ENCODE measurements at regions not wholly inside any gene's neighbourhood (a gene's known extent, or its start where the extent isn't known, plus 50 kb on each side); places are given as distances from the start of the nearest gene placed in this dataset.

GRCh38 chr13:58823701-58824100 is 1192.2 kb downstream of the PCDH17 start:
- no peak for TF ChIP-seq EZH2phosphoT487 (IDR thresholded peaks at IDR 0.05; ENCODE audit: borderline replicate concordance, low read length)
- no peak for TF ChIP-seq CTCF (IDR thresholded peaks at IDR 0.05; ENCODE audit: low read depth, low read length, poor library complexity, severe bottlenecking)
- H3K4me3 ChIP-seq (ENCODE audit: low read length), result no peak overlapping the region
- no peaks in the 10 kb centered on the region for H3K79me2 ChIP-seq (ENCODE audit: control insufficient read depth, low read length)
- H3K4me2 ChIP-seq (ENCODE audit: low read length), result no peak overlapping the region
- H3K9me2 ChIP-seq (replicated peaks; ENCODE audit: control insufficient read depth, low read length), result no peaks in the 10 kb centered on the region
- H4K20me1 ChIP-seq (ENCODE audit: control insufficient read depth, insufficient read depth, low read depth, low read length), result no peaks in the 10 kb centered on the region
- H3K4me1 ChIP-seq (ENCODE audit: control insufficient read depth, low read length), result no peaks in the 10 kb centered on the region
- no peaks in the 10 kb centered on the region for H3K9me3 ChIP-seq (ENCODE audit: control insufficient read depth, insufficient read depth, low read length)
- H3F3A ChIP-seq (ENCODE audit: control insufficient read depth, insufficient read depth), result no peaks in the 10 kb centered on the region
- no peaks in the 10 kb centered on the region for H3K36me3 ChIP-seq (ENCODE audit: control insufficient read depth, low read length)
- H3K27me3 ChIP-seq (ENCODE audit: control insufficient read depth, low read length), result no peaks in the 10 kb centered on the region
- H3K27ac ChIP-seq (ENCODE audit: low read depth, low read length), result no peak overlapping the region

GRCh38 chr13:58827904-58828303 is 1196.4 kb downstream of the PCDH17 start:
- H3K27ac ChIP-seq (ENCODE audit: low read depth, low read length), result no peak overlapping the region
- no peak overlapping the region for H3K4me3 ChIP-seq (ENCODE audit: low read length)
- TF ChIP-seq EZH2phosphoT487 (IDR thresholded peaks at IDR 0.05; ENCODE audit: borderline replicate concordance, low read length) (no peak), CTCF (IDR thresholded peaks at IDR 0.05; ENCODE audit: low read depth, low read length, poor library complexity, severe bottlenecking) (no peak)
- no peak overlapping the region for H3K4me2 ChIP-seq (ENCODE audit: low read length)
- no peaks in the 10 kb centered on the region for H3K27me3 ChIP-seq (ENCODE audit: control insufficient read depth, low read length)
- no peaks in the 10 kb centered on the region for H3K36me3 ChIP-seq (ENCODE audit: control insufficient read depth, low read length)
- no peaks in the 10 kb centered on the region for H3K4me1 ChIP-seq (ENCODE audit: control insufficient read depth, low read length)
- H3K79me2 ChIP-seq (ENCODE audit: control insufficient read depth, low read length), result no peaks in the 10 kb centered on the region
- H3F3A ChIP-seq (ENCODE audit: control insufficient read depth, insufficient read depth), result no peaks in the 10 kb centered on the region
- no peaks in the 10 kb centered on the region for H4K20me1 ChIP-seq (ENCODE audit: control insufficient read depth, insufficient read depth, low read depth, low read length)
- no peaks in the 10 kb centered on the region for H3K9me2 ChIP-seq (replicated peaks; ENCODE audit: control insufficient read depth, low read length)
- H3K9me3 ChIP-seq (ENCODE audit: control insufficient read depth, insufficient read depth, low read length), result no peaks in the 10 kb centered on the region

- no peak overlapping the region for H3K27ac ChIP-seq (ENCODE audit: low read depth, low read length)
- no peaks in the 10 kb centered on the region for H3K79me2 ChIP-seq (ENCODE audit: control insufficient read depth, low read length)
- H3K36me3 ChIP-seq (ENCODE audit: control insufficient read depth, low read length), result no peaks in the 10 kb centered on the region
- no peak overlapping the region for H3K4me3 ChIP-seq (ENCODE audit: low read length)
- H4K20me1 ChIP-seq (ENCODE audit: control insufficient read depth, insufficient read depth, low read depth, low read length), result no peaks in the 10 kb centered on the region
- no peak overlapping the region for H3K4me2 ChIP-seq (ENCODE audit: low read length)
- no peaks in the 10 kb centered on the region for H3K4me1 ChIP-seq (ENCODE audit: control insufficient read depth, low read length)
- no peak for TF ChIP-seq EZH2phosphoT487 (IDR thresholded peaks at IDR 0.05; ENCODE audit: borderline replicate concordance, low read length)
- TF ChIP-seq CTCF (IDR thresholded peaks at IDR 0.05; ENCODE audit: low read depth, low read length, poor library complexity, severe bottlenecking), result no peak
- H3K9me3 ChIP-seq (ENCODE audit: control insufficient read depth, insufficient read depth, low read length), result no peaks in the 10 kb centered on the region
- no peaks in the 10 kb centered on the region for H3F3A ChIP-seq (ENCODE audit: control insufficient read depth, insufficient read depth)
- no peaks in the 10 kb centered on the region for H3K9me2 ChIP-seq (replicated peaks; ENCODE audit: control insufficient read depth, low read length)
- H3K27me3 ChIP-seq (ENCODE audit: control insufficient read depth, low read length), result no peaks in the 10 kb centered on the region
Observed at GRCh38 chr13:58830841-58831240, 1199.3 kb downstream of the PCDH17 start.

GRCh38 chr13:58838615-58839014 is 1207.1 kb downstream of the PCDH17 start:
- no peak for TF ChIP-seq EZH2phosphoT487 (IDR thresholded peaks at IDR 0.05; ENCODE audit: borderline replicate concordance, low read length)
- no peak for TF ChIP-seq CTCF (IDR thresholded peaks at IDR 0.05; ENCODE audit: low read depth, low read length, poor library complexity, severe bottlenecking)
- H3K27ac ChIP-seq (ENCODE audit: low read depth, low read length), result no peak overlapping the region

More at GRCh38 chr13:58838615-58839014, 1207.1 kb downstream of the PCDH17 start:
- Histone ChIP-seq H3K27me3 (ENCODE audit: control insufficient read depth, low read length) (no peaks in the 10 kb centered on the region), H4K20me1 (ENCODE audit: control insufficient read depth, insufficient read depth, low read depth, low read length) (no peaks in the 10 kb centered on the region), H3K36me3 (ENCODE audit: control insufficient read depth, low read length) (no peaks in the 10 kb centered on the region), H3K9me2 (replicated peaks; ENCODE audit: control insufficient read depth, low read length) (no peaks in the 10 kb centered on the region), H3K79me2 (ENCODE audit: control insufficient read depth, low read length) (no peaks in the 10 kb centered on the region), H3K4me2 (ENCODE audit: low read length) (no peak overlapping the region), H3K4me1 (ENCODE audit: control insufficient read depth, low read length) (no peaks in the 10 kb centered on the region), H3F3A (ENCODE audit: control insufficient read depth, insufficient read depth) (no peaks in the 10 kb centered on the region), H3K4me3 (ENCODE audit: low read length) (no peak overlapping the region), H3K9me3 (ENCODE audit: control insufficient read depth, insufficient read depth, low read length) (no peaks in the 10 kb centered on the region)

Measured in DOHH2 (cell line).